ENCODE measurements at regions not wholly inside any gene's neighbourhood (a gene's known extent, or its start where the extent isn't known, plus 50 kb on each side); places are given as distances from the start of the nearest gene placed in this dataset.

DNA sequence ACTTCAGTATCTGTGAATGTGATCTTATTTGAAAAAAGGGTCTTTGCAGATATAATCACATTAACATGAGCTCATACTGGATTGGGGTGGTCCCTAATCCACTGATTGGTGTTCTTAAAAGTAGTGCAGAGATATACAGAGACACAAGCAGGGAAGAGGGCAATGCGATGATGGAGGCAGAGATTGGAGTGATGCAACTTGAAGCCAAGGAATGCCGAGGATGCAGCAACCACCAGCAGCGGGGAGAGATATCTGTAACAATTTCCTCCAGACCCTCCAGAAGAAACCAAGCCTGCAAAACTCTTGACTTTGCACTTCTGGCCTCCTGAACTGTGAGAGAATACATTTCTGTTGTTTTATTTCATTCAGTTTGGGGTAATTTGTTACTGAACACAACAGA lies 171.0 kb upstream of the MBNL1 start:
- DNase-seq, result no peak

GRCh38 chr3:152100491-152101132 lies 168.1 kb upstream of the MBNL1 start:
- DNase-seq, result no peak

- no peak for DNase-seq
Measured at GRCh38 chr3:152102410-152102809, 166.3 kb upstream of the MBNL1 start.

DNA sequence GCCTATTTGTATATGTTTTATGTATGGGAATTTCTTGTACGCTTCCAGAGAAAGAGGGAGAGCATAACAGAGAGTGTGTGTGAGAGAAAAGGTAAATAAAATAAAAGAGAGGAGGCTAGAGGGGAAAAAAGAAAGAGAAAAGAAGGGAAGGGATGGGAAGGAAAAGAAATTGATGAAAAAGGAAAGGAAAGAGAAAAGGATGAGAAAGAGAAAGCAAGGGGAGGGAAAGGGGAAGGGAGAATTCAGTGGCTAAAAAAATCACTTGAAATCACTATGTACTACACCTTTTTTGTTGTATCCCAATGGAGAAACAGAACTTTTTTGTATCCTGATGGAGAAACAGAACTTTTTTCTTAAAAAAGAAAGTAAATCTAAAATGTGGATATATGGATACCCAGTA lies 165.5 kb upstream of the MBNL1 start:
- DNase-seq, result no peak

DNA sequence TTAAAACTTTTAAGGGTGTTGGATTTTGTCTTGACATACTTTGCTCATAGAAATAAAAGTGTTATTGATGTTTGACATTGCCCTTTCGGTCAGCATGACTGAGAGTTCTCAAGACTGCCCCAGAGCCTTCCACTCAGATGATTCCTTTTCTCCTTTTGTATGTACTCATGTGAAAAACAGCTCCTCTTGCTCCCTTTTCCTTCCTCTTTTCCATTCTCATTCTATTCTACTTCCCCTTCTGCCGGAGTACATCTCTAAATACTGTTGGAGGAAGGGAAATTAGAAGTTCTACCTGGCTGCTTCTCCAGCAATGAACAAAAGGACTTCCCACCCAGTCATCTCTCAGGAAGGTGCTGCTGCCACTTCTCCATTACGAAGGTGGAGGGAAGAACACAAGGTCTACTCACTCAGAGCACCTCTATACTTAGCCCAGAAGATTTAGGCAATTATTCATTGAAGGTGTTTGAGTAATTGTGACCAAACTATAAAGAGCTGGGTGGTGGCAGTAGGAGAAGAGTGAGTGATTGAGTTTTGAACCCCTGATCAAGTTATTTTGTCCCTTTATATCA lies 163.8 kb upstream of the MBNL1 start:
- no peak for DNase-seq

DNA sequence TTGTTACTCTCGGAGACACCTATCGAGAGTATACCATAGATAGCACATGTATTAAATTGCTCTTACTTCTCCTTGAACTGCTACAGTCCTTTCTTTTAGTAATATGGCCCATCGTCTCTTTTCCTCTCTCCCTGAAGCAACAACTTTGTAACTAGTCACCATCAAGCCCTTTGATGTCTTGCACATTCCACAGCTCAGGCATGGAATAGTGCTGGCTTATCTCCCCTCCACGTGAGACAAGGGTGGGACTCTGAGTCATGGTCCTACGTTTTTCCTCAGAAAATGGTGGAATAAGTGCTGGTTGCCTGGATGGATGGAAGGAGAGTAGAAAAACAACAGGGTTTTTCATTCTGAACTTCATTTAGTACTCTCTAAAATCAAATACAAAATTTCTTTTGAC lies 163.3 kb upstream of the MBNL1 start:
- no peak for DNase-seq

DNA sequence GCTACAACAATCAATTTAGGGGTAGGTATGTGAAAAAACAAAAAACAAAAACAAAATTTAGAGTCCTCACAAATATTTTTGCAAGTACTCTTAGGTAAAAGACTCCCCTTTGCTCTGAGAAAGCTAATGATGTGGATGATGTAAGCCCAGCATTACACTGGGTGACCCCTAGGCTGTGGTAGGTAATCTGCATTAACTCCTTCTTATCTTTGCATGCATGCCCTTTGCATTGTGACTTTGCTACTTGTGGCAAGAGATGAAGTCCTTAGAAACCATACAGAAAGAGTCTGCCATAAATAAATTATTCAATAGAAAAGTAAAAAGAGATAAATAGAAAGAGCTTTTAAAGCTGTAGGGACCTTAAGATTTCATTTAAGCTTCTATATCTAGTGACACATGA lies 159.7 kb upstream of the MBNL1 start:
- no peak for DNase-seq

- no peak for DNase-seq
Measured at GRCh38 chr3:152113413-152113812, 155.3 kb upstream of the MBNL1 start.

DNA sequence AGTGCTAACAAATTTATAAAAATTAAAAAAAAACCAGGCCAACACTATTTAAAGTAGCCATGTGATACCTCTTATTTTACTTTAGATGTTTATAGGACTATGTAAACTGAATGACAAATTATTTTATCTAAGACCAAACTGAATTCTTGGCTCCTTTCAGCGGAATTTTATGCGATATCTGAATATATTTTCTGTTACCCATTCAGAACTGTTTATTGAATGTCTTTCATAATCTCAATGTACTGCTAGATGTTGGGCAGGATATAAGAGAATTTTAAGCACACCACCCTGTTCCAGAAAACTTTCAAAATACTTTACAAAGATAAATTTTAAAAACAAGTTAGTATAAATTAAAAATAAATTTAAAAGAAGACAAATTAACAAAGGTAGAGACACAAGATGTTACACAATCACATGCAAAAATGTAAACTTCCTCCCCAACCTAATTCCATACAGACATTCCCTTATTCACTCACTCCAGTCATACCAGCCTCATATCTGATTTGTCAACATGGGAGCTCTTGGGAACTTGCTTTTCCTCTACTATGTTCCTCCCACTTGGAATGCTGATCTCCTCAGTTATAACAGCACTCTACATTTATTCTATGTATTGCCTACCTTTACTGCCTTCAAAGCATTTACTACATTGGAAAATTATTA lies 154.6 kb upstream of the MBNL1 start:
- DNase-seq, result no peak

GRCh38 chr3:152120601-152121269 lies 148.0 kb upstream of the MBNL1 start:
- DNase-seq, result no peak

GRCh38 chr3:152121270-152121636 lies 147.5 kb upstream of the MBNL1 start:
- DNase-seq, result no peak

GRCh38 chr3:152122851-152123250 lies 145.9 kb upstream of the MBNL1 start:
- DNase-seq, result no peak

DNA sequence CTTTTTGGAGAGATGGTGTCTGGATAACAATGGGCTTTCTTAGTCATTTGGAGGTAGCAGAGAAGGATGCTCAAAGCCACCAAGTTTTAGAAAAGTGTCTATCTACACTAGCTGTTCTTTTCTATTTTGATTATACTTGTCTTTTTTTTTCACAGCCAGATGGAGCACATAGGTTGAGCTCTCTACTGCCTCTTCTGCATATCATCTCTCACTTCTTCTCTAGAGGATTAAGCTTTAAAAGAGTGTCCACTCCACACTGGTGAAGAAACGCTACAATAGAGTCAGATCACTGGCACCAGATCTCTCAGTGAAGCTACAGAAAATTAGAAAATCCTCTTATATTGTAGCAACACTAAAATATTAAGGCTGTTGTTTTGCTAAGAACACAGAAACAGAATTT lies 145.3 kb upstream of the MBNL1 start:
- DNase-seq, result no peak

DNA sequence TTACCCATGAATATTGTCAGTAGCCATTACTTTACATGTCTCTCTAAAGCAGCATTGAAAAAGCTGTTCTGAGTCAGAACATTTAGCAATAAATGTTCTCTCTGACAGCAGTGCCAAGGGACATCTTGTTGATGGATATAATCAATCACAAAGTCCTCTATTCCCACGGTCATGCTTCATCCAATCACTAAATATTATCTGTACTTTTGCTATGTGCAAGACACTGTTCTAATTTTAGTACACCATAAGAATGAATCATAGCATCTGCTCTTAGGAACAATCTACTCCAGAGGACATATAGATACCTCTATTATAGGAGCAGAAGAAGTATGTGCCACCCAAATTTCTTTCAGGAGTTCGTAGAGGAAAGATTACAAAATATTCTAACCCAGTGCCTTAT lies 142.5 kb upstream of the MBNL1 start:
- no peak for DNase-seq

- no peak for DNase-seq
Measured at GRCh38 chr3:152127058-152127457, 141.7 kb upstream of the MBNL1 start.

- no peak for DNase-seq
Measured at GRCh38 chr3:152128356-152128755, 140.4 kb upstream of the MBNL1 start.

- DNase-seq, result no peak
Measured at GRCh38 chr3:152139651-152140050, 129.1 kb upstream of the MBNL1 start.

- DNase-seq, result no peak
Measured at GRCh38 chr3:152146461-152146860, 122.3 kb upstream of the MBNL1 start.

DNA sequence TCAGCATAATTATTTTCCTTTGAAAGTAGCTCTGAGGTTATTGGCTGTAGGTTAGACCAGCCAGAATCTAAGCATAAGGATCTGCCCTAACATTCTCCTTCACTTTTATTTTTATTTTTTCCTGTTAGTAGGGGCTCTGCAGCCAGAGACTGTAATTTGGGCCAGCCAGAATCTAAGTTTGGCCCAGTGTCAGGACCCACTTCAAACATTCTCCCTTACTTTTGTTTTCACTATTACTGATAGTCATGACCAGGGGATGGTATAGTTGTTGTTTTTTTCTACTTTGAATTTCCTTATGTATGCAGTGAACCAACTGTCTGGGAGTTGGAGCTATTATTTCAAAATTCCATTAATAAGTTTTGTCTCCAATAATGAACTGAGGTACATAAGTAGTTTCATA lies 121.0 kb upstream of the MBNL1 start:
- no peak for DNase-seq

DNA sequence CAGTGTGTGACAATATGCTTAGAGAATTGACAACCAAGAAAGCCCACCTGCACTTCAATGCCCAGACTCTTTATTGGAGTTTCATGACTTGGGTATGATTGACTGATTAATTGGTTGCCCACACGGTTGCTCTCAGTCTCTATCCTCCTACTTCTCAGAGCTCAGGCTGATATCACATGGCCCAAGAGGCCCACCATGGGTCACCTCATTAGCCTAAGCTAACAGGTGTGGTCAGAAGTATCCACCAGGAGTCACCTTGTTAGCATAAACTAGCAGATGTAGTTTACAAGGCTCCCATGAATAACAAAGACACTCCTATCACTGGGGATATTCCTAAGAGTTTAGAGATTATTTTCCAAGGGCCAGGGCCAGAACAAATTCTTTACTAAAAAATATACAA lies 120.2 kb upstream of the MBNL1 start:
- no peak for DNase-seq

GRCh38 chr3:152149832-152150231 lies 118.9 kb upstream of the MBNL1 start:
- DNase-seq, result no peak

DNA sequence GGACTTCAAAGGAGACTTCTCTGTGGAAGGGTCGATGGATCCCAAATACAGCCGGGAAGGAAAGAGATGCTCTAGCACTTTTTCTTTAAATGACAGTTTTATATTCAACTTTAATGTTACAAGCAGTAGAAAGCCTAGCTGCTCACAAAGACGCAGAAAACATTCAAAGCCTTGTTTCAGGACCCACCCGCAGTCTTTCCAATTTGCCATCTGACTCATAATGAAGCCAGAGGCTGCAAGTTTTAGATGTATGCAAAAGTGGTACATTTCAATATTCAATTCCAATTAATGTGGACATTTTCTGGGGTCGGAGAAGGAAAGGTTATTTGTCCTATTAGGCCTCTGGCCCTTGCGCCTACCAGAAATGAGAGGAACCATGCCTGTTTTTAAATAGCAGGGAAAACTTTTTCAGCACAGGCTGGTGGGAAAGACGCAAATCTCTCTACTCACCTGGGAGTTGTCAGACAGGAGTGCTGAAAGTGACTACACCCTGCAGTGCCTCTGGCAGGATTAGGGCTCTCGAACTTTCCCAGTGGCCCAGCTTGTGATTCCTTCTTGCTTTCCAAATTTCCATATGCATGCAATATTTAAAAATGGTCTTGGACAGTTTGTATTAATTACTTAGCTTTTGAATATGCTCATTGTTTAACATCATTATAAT lies 117.4 kb upstream of the MBNL1 start:
- no peak for DNase-seq

All from amygdala (tissue), 56 donors.